GM13977 (cell line): ENCODE measurements at regions not wholly inside any gene's neighbourhood (a gene's known extent, or its start where the extent isn't known, plus 50 kb on each side); places are given as distances from the start of the nearest gene placed in this dataset.

Source experiments
- DNase-seq: peaks from one replicate; pipeline ENCODE4 v3.0.0; 2012; ENCODE audit warnings: low spot score
- in situ Hi-C: fragments of 300-500 bp; cut with MboI; formaldehyde crosslinking; loops from one replicate; pipeline ENCODE4 v1.12.0; 2022; ENCODE audit warnings: low sequenced_read_pairs, low pct_unique_long_range_greater_than_20kb, mixed read lengths, inconsistent platforms; ENCODE audit not compliant: unreplicated experiment
- TF ChIP-seq, protein P1 (sequence below): IDR thresholded peaks from 2 replicates; pipeline ENCODE4 v1.5.1; 2012; ENCODE audit warnings: mild to moderate bottlenecking, control low read depth; ENCODE audit not compliant: insufficient read depth; ENCODE audit errors: extremely low read depth, missing control alignments

DNA sequence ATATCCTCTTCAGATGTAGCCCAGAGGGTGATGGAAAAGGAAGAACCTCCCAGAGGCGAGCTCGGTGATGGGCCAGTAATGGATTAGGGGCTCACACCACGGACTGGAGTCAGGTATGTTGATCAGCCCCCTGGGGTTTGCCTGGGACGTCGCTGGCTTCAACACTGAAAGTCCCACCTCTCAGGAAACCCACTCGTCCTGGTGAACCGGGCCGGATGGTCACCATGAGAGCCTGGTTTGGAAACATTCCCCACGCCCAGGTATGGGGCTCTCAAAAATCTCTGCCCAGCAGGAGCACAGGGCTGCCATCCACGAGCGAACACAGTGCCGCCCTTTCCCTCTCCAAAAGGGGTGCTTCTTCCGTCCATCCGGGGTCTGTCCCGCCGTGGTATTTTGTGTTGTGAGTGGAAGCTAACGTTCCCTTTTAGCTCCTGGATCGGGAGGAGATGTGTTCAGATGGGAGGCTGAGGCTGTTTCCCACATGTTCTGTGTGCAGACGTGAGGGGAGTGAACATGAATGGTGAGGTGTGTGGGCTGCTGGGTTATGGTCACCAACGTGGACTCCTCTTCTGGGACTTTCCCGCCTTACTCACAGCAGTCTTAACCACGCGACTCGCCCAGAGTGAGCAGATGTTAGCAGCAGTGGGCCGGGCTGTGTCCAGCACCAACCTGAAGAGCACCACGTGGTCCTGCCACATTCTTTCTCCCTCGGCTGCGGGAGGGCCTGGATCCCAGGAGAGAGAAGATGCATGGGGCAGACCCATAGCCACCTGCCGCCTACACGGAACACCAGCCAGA, 139.2 kb downstream of the KIF26A start:
- DNase-seq = no peak
- TF ChIP-seq, protein P1, sequence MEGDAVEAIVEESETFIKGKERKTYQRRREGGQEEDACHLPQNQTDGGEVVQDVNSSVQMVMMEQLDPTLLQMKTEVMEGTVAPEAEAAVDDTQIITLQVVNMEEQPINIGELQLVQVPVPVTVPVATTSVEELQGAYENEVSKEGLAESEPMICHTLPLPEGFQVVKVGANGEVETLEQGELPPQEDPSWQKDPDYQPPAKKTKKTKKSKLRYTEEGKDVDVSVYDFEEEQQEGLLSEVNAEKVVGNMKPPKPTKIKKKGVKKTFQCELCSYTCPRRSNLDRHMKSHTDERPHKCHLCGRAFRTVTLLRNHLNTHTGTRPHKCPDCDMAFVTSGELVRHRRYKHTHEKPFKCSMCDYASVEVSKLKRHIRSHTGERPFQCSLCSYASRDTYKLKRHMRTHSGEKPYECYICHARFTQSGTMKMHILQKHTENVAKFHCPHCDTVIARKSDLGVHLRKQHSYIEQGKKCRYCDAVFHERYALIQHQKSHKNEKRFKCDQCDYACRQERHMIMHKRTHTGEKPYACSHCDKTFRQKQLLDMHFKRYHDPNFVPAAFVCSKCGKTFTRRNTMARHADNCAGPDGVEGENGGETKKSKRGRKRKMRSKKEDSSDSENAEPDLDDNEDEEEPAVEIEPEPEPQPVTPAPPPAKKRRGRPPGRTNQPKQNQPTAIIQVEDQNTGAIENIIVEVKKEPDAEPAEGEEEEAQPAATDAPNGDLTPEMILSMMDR = no peak
- in situ Hi-C loops = no loop called here

DNA sequence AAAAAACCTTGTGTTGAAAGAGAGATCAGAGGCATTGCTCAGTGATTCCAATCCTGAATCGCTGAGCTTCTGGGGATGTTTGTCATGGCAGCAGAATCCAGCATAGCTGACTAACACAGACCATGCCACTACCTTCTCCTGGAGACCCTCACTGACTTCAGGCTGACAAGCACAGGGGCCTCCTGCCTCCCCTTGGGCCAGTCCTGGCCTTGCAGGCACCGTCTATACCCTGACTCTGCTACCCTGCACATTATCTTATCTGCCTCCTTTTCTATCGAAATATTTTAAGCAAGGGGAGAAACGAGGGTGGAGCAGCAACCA, 139.8 kb downstream of the KIF26A start:
- TF ChIP-seq, protein P1 = no peak
- in situ Hi-C loops = no loop called here
- no peak for DNase-seq

DNA sequence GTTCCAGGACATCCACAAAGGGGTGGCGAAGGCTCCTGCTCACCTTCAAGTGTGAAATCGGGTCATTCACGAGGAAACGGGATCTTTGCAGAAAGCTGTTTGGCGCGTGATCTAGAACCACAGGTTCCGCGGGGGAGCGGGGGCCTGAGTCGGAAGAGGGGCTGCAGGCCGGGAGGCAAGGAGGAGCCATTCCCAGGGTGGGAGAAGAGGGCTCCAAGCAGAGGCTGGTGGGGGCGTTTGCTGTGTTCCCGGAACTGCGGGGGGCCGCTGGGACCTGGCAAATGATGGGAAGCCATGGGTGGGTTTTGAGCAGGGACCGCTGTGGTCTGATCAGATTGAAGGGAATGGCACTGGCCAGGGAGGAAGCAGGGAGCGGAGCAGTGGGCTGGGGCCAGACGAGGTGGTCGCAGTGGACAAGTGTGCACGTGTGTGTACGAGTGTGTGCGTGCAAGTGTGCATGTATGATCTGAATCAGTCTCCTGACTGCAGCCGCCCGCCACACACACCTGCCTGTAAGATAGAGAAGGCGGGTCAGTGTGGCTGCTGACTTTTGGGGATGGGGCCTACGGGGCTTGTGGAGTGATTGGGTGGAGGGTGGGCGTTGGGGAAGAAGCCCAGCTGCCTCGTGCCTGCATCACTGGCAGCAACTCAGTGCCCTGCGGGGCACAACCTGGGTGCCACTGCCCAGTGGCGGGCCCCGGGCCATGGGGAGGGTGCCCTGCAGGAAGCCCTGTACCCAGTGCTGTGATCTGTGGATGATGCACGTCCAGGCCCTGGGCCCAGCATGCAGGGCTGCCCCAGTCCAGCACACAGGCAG, 141.9 kb downstream of the KIF26A start:
- in situ Hi-C loops = no loop called here
- TF ChIP-seq, protein P1 = no peak
- no peak for DNase-seq

DNA sequence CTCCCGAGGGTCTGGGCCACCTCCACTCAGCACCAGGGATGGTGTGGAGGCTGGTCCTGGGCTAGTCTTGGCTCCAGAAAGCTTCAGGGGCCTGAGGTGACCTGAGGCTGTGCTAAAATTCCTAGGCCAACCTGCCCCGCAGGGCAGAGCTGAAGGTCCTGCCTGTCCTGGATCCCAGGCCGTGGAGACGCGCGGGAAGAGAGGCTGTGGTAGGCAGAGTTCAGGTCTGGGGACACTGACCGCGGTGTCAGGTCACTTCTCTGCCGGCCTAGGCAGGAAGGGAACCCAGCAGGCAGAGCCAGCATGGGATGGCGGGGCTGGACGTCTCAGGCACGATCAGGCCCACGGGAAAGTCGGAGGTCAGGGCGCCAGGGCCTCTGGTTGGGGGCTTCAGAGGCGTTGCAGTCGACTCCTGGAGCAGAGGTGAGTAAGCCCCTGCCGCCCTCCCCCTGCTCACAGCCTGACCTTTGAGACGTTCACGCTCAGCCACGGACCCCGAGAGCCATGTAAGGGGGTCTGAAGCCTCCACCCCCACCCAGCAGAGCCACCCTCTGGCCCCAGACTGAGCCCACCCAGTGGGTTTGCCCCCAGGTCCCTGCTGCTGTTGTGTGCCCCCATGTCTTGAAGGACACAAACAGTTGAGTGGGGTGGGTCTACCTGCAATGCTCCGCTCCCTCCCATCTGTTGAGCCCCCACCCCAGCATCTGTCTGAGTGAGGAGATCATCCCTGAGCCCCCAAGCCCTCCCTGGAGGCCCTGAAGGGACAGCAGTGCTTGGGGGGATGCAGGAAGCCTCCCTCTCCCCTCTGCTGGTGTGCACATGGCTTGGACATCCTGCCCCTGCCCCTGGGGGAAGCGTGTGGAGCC, 142.7 kb downstream of the KIF26A start:
- in situ Hi-C loops = no loop called here
- TF ChIP-seq, protein P1 = no peak
- DNase-seq = no peak

DNA sequence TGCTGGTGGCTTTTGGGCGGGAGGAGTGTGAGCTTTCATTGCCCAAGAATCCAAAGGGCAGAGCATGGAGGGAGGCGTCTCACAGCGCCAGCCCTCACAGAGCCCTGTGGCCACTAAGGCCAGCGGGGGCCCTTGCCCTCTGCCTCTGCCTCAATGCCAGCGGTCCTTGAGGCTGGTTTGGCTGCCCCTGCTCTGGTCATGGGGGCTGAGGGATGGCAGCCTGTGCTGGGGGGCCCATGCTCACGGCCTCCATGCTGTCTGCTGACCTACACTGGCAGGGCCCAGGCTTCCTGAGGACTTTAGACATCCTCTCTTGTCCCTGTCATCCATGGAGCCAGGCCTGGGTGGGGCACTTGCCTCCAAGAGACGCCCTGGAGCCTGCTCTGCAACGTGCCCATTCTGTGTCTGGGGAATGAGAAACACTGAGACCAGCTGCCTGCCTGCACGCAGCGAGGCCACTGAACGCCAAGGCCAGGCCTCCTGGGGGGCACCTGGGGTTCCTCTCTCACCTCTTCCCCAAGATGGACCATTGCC, 143.4 kb downstream of the KIF26A start:
- in situ Hi-C loops = no loop called here
- DNase-seq = no peak
- TF ChIP-seq, protein P1 = no peak
